ENCODE measurements at regions not wholly inside any gene's neighbourhood (a gene's known extent, or its start where the extent isn't known, plus 50 kb on each side); places are given as distances from the start of the nearest gene placed in this dataset.

DNA sequence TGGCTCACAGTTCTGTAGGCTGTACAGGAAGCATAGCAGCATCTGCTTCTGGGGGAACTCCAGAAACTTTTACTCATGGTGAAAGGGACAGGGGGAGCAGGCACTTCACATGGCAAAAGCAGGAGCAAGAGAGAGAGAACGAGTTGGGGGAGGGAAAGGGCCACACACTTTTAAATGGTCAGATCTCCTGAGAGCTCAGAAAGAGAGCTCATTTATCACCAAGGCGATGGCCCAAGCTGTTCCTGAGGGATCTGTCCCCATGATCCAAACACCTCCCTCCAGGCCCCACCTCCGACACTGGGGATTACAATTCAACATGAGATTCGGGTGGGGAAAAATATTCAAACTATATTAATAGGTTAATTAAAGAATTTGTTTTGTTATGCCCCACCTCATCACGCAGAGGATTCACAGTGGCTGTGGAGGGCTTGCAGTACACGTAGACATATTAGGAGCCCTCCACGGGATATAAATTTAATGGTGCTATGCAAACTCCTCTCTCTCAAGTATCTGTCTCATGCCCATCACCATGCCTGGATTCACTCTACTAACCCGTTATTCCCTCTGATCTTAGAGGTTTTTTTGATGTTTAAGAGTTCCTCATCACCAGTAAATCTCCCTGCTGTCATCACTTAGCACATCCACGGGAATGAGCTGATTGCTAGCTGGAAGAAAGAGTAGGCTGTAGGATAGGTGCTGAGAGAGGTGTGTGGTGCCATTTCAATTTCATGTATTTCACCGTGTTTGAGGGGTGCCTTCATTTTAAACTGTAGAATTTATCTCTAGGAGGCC is 84.5 kb upstream of the ARHGAP28 start:
- H3K27ac ChIP-seq (ENCODE audit: low read length in 2 of 2), result no peak overlapping the region
- no peak overlapping the region for H2AFZ ChIP-seq (ENCODE audit: insufficient read depth, low read depth, low read length, poor library complexity, severe bottlenecking)
- H3K79me2 ChIP-seq (ENCODE audit: control insufficient read depth, insufficient read depth, low read length), result no peaks in the 10 kb centered on the region
- POLR2A ChIA-PET, result no interaction called here
- intact Hi-C loops (cut with micrococcal nuclease), result no loop called here
- H3K36me3 ChIP-seq (replicated peaks in 1 of 2; ENCODE audit: control extremely low read depth in 1 of 2, control insufficient read depth in 1 of 2, extremely low read depth in 1 of 2, insufficient read depth in 2 of 2, low read length in 1 of 2), result no peaks in the 10 kb centered on the region
- Mint-ChIP-seq H3K27me3 (no peaks in the 10 kb centered on the region), H3K4me1 (no peaks in the 10 kb centered on the region), H3K4me3 (no peak overlapping the region), H3K9me3 (ENCODE audit: insufficient read depth) (no peaks in the 10 kb centered on the region), H3K27ac (no peak overlapping the region)
- no CpG with 5 or more reads among the region's 10 CpGs for WGBS (ENCODE audit: insufficient coverage)
- TF ChIP-seq EZH2 (IDR thresholded peaks at IDR 0.05; ENCODE audit: borderline replicate concordance, insufficient read depth, low read depth, low read length, poor library complexity, severe bottlenecking), result no peak
- no peak for TF ChIP-seq CTCF (IDR thresholded peaks at IDR 0.05)
- no peak overlapping the region for H3K4me2 ChIP-seq (replicated peaks; ENCODE audit: low read depth, low read length, poor library complexity, severe bottlenecking)
- no peak overlapping the region for H3K9ac ChIP-seq (ENCODE audit: low read length)
- no peaks in the 10 kb centered on the region for H3K27me3 ChIP-seq (replicated peaks in 1 of 4; ENCODE audit: control extremely low read depth in 1 of 4, control insufficient read depth in 3 of 4, insufficient read depth in 4 of 4, low read length in 3 of 4)
- ATAC-seq (ENCODE audit: low read depth) (no peak), DNase-seq (no peak)
- CTCF ChIA-PET, result no interaction called here
- H3K9me3 ChIP-seq (ENCODE audit: control extremely low read depth in 1 of 3, control insufficient read depth in 2 of 3, insufficient read depth in 1 of 3, low read length in 2 of 3), result peaks cover 0 to 3% (median 0%) of the 10 kb centered on the region in 3 donors
- H3K4me3 ChIP-seq (ENCODE audit: control extremely low read depth in 1 of 5, extremely low read depth in 1 of 5, insufficient read depth in 1 of 5, low read depth in 2 of 5, low read length in 4 of 5), result no peak overlapping the region
- H3K4me1 ChIP-seq (ENCODE audit: control insufficient read depth in 2 of 2, insufficient read depth in 2 of 2, low read length in 2 of 2), result no peaks in the 10 kb centered on the region
- no peaks in the 10 kb centered on the region for H4K20me1 ChIP-seq (ENCODE audit: control insufficient read depth, insufficient read depth, low read length, poor library complexity, severe bottlenecking)

- Histone ChIP-seq H3K79me2 (ENCODE audit: control insufficient read depth, insufficient read depth, low read length) (no peaks in the 10 kb centered on the region), H3K9me3 (ENCODE audit: control extremely low read depth in 1 of 3, control insufficient read depth in 2 of 3, insufficient read depth in 1 of 3, low read length in 2 of 3) (peaks cover 0 to 9% (median 0%) of the 10 kb centered on the region in 3 donors), H3K36me3 (replicated peaks in 1 of 2; ENCODE audit: control extremely low read depth in 1 of 2, control insufficient read depth in 1 of 2, extremely low read depth in 1 of 2, insufficient read depth in 2 of 2, low read length in 1 of 2) (no peaks in the 10 kb centered on the region), H3K4me1 (ENCODE audit: control insufficient read depth in 2 of 2, insufficient read depth in 2 of 2, low read length in 2 of 2) (no peaks in the 10 kb centered on the region), H2AFZ (ENCODE audit: insufficient read depth, low read depth, low read length, poor library complexity, severe bottlenecking) (no peak overlapping the region), H3K27me3 (replicated peaks in 1 of 4; ENCODE audit: control extremely low read depth in 1 of 4, control insufficient read depth in 3 of 4, insufficient read depth in 4 of 4, low read length in 3 of 4) (no peaks in the 10 kb centered on the region), H3K4me3 (ENCODE audit: control extremely low read depth in 1 of 5, extremely low read depth in 1 of 5, insufficient read depth in 1 of 5, low read depth in 2 of 5, low read length in 4 of 5) (no peak overlapping the region), H3K9ac (ENCODE audit: low read length) (no peak overlapping the region), H4K20me1 (ENCODE audit: control insufficient read depth, insufficient read depth, low read length, poor library complexity, severe bottlenecking) (no peaks in the 10 kb centered on the region), H3K27ac (ENCODE audit: low read length in 2 of 2) (no peak overlapping the region), H3K4me2 (replicated peaks; ENCODE audit: low read depth, low read length, poor library complexity, severe bottlenecking) (no peak overlapping the region)
- no peaks in the 10 kb centered on the region for H3K27me3 Mint-ChIP-seq
- ChIA-PET POLR2A (no interaction called here), CTCF (interaction anchor here (0.6 kb wide), 1 partner anchor 194 kb away, joined by 3 read pairs; no protein-coding TSS in a partner anchor)
- no peaks in the 10 kb centered on the region for H3K4me1 Mint-ChIP-seq
- intact Hi-C loops (cut with micrococcal nuclease), result no loop called here
- no peak for ATAC-seq (ENCODE audit: low read depth)
- DNase-seq, result no peak
- WGBS (ENCODE audit: insufficient coverage), result 72% methylated on average over 4 of the region's 5 CpGs
- no peak overlapping the region for H3K27ac Mint-ChIP-seq
- H3K9me3 Mint-ChIP-seq (ENCODE audit: insufficient read depth), result no peaks in the 10 kb centered on the region
- no peak for TF ChIP-seq EZH2 (IDR thresholded peaks at IDR 0.05; ENCODE audit: borderline replicate concordance, insufficient read depth, low read depth, low read length, poor library complexity, severe bottlenecking)
- no peak for TF ChIP-seq CTCF (IDR thresholded peaks at IDR 0.05)
- H3K4me3 Mint-ChIP-seq, result no peak overlapping the region
Observed at GRCh38 chr18:6646801-6647200, 82.7 kb upstream of the ARHGAP28 start.
